Subcutaneous abdominal adipose tissue (tissue), 5 donors: ENCODE measurements at regions not wholly inside any gene's neighbourhood (a gene's known extent, or its start where the extent isn't known, plus 50 kb on each side); places are given as distances from the start of the nearest gene placed in this dataset.
"Not testable (repeated sequence)": the region's sequence is repeated elsewhere in the genome, so short reads cannot be mapped to it uniquely, and the experiment has no call there.

ENCODE experiments used
- H3K27ac ChIP-seq: one replicate; pipeline ENCODE4 v1.7.0; 2013; ENCODE audit warnings: low read depth, mild to moderate bottlenecking, inconsistent platforms, low read length, moderate library complexity
- H3K27me3 ChIP-seq, 5 donors: one replicate each; pipeline ENCODE4 v1.7.0; 2013; ENCODE audit warnings: low read length in 5 of 5, inconsistent platforms in 1 of 5; ENCODE audit not compliant: control insufficient read depth in 5 of 5, insufficient read depth in 4 of 5
- H3K36me3 ChIP-seq, 5 donors: one replicate each; pipeline ENCODE4 v1.7.0; 2013; ENCODE audit warnings: low read length in 5 of 5; ENCODE audit not compliant: control insufficient read depth in 5 of 5, insufficient read depth in 5 of 5
- H3K4me1 ChIP-seq, 5 donors: one replicate each; pipeline ENCODE4 v1.7.0; 2013; ENCODE audit warnings: low read length in 5 of 5, mild to moderate bottlenecking in 3 of 5, moderate library complexity in 1 of 5; ENCODE audit not compliant: control insufficient read depth in 5 of 5, insufficient read depth in 5 of 5
- H3K4me3 ChIP-seq, 5 donors: one replicate each; pipeline ENCODE4 v1.7.0; 2013; ENCODE audit warnings: low read length in 5 of 5, low read depth in 1 of 5
- H3K9ac ChIP-seq, 5 donors: one replicate each; pipeline ENCODE4 v1.7.0; 2013; ENCODE audit warnings: low read length in 5 of 5, mild to moderate bottlenecking in 4 of 5, moderate library complexity in 3 of 5
- H3K9me3 ChIP-seq, 5 donors: one replicate each; pipeline ENCODE4 v1.7.0; 2013; ENCODE audit warnings: low read length in 5 of 5; ENCODE audit not compliant: control insufficient read depth in 5 of 5
- donor health status: healthy.
- donor health status: healthy.
- donor health status: healthy.
- donor health status: healthy.
- donor health status: healthy.

DNA sequence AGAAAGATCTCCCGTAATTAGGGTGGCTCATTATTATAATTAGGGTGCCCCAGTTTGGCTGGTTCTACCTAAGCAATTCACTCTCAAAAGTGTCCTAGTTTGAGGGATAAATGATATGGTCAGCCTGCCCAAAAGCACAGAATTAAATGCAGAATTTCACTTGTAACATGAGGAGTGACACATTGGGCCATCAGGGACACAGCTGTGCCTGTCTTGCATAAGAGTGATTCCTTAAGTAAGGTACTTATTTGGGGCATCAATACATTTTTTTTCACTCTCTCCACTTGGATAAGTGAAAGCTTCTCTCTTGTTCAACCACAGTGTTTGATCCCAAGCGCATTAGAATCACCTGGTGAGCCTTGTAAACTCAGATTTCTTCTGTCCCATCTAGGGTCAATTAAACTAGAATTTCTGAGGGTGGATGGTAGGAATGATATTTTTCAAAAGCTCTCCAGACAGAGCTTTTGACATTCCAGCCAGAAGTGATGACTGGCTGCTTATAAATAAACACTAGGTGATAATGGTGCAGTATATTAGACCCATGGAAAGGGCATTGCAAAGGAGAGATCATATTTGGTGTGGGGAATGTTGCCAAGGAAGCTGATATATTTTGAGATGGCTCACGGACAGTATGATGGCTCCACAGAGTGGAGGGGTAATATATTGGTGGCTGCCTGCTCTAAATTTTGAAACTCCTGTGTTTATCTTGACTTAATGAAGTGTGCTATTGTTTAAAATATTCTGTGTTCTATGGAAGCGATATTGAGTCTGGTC lies 458.1 kb upstream of the RASGRP1 start:
- H3K9me3 ChIP-seq = no peaks in the 10 kb centered on the region
- H3K27me3 ChIP-seq = no peaks in the 10 kb centered on the region
- no peak overlapping the region for H3K9ac ChIP-seq
- peaks cover 0 to under 1% (median 0%) of the 10 kb centered on the region in 5 donors for H3K4me1 ChIP-seq
- no peak overlapping the region for H3K27ac ChIP-seq
- H3K36me3 ChIP-seq = no peaks in the 10 kb centered on the region
- H3K4me3 ChIP-seq = no peak overlapping the region

DNA sequence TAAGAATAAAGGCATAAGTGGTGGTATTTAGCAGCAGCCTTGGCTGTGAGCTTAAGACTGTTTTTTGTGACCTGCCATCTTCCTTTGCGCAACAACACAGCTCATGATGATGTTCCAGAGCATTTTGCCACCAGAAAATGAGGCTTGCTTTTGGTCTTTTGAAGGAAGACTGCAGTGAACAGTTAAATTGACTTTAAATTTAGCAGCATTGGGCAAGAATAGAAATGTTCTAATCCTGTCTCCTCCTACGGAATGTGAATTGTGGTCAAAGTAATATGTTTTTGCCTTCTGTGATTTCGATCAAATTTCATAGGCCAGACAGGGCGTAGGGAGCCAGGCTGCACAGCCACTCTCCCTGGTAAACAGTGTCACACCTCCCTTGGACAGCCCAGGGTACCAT lies 460.7 kb upstream of the RASGRP1 start:
- Histone ChIP-seq H3K36me3 (no peaks in the 10 kb centered on the region), H3K27me3 (no peaks in the 10 kb centered on the region), H3K27ac (no peak overlapping the region), H3K9me3 (no peaks in the 10 kb centered on the region), H3K9ac (no peak overlapping the region), H3K4me3 (no peak overlapping the region), H3K4me1 (peaks cover 0 to 2% (median 0%) of the 10 kb centered on the region in 5 donors)

DNA sequence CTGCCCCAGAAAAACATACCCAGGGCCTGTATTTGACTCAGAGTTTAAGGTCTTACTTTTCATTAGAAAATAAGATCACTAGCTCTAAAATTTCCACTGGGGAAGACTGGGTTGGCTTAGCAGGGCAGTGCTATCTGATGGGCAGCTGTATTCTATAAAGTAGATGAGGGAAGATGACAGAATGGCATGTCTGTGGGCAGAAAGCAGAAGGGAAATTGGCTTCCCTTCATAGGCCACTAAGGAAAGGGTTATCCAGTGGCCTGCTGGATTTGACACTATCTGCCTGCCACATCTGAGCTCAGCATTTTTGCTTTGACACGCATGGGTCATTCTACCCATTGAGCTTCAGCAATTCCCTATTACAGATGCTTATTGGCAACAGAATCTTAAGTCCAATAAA lies 461.3 kb upstream of the RASGRP1 start:
- H3K9ac ChIP-seq = no peak overlapping the region
- H3K4me3 ChIP-seq = no peak overlapping the region
- peaks cover 0 to 2% (median 0%) of the 10 kb centered on the region in 5 donors for H3K4me1 ChIP-seq
- H3K27me3 ChIP-seq = no peaks in the 10 kb centered on the region
- no peak overlapping the region for H3K27ac ChIP-seq
- H3K36me3 ChIP-seq = no peaks in the 10 kb centered on the region
- no peaks in the 10 kb centered on the region for H3K9me3 ChIP-seq

DNA sequence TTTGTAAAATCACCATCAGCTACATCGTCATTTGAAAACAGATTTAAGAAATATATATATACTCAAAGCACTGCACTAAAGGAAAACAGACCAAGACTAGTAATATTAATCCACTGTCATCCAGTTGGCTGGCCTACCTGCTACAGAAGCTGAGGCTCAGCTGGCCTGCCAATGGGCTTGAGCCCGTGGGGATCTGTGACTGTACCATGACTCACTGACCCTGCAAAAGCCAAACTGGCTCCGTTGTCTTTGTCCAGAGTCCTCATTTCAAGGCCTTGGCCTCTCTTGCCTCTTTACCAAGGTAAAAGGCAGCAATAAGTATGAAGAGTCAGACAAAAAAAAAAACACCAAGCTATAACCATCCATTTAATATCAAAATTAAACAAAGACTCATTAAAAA lies 463.5 kb upstream of the RASGRP1 start:
- Histone ChIP-seq H3K4me3 (no peak overlapping the region), H3K4me1 (peaks cover 0 to 2% (median 0%) of the 10 kb centered on the region in 5 donors), H3K27me3 (no peaks in the 10 kb centered on the region), H3K36me3 (no peaks in the 10 kb centered on the region), H3K9me3 (no peaks in the 10 kb centered on the region), H3K27ac (no peak overlapping the region), H3K9ac (no peak overlapping the region)

DNA sequence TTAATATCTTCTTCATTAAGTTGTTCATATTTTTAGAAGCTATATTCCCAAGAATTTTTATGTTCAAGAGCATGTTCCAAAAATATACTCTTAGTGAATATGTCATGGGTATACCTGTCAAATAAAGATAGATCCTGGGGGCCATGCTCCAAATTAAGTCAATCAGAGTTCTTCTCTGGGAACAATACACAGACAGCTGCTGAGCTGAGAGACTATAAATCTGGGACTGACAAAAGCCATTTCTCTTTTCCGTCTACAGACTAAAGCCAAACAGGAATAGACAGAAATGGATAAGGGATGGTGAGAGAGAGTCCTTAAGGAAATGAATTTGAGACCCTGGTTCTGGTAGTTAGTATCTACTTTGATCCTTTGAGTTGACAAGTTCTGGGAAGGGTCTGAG lies 465.1 kb upstream of the RASGRP1 start:
- Histone ChIP-seq H3K27ac (no peak overlapping the region), H3K4me1 (peaks cover 0 to 2% (median 0%) of the 10 kb centered on the region in 5 donors), H3K4me3 (no peak overlapping the region), H3K9ac (no peak overlapping the region), H3K9me3 (no peaks in the 10 kb centered on the region), H3K36me3 (no peaks in the 10 kb centered on the region), H3K27me3 (no peaks in the 10 kb centered on the region)

DNA sequence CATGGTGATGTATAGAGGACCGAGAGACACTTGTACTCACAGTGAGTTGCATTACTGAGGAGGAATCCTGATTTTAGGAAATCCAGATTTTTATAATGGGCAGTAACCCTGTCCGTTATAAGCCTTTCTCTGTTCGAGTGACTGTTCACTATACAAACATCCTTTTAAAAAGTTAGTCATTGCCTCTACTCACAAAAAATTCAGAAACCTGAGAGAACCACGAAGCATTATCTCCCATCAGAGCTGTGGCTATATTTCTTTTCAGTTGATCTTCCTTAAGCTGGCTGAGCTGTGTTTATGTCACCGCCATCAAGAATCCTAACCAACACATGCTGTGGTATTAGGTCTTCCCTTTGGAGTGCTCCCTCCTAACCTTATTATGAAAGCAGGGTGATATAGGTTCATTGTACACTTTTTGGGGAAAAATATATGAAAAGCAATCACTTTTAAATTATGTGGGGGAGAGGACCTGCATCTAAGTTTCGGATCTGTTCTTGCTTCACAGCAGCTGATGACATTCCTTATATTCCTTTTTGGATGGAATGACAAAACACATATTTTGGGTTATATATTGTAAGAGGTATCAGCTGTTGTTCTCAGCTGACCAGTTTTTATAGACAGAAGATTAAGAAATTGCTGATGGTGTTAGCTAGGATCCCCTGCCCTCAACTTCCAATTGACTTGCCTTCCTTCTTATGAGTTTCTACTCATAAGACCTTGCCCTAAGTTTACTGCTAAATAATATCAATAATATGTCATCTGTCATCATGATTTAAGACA lies 465.9 kb upstream of the RASGRP1 start:
- Histone ChIP-seq H3K4me1 (peaks cover 0 to 2% (median 0%) of the 10 kb centered on the region in 5 donors), H3K27me3 (no peaks in the 10 kb centered on the region), H3K27ac (no peak overlapping the region), H3K4me3 (no peak overlapping the region), H3K9me3 (no peaks in the 10 kb centered on the region), H3K9ac (no peak overlapping the region), H3K36me3 (no peaks in the 10 kb centered on the region)

DNA sequence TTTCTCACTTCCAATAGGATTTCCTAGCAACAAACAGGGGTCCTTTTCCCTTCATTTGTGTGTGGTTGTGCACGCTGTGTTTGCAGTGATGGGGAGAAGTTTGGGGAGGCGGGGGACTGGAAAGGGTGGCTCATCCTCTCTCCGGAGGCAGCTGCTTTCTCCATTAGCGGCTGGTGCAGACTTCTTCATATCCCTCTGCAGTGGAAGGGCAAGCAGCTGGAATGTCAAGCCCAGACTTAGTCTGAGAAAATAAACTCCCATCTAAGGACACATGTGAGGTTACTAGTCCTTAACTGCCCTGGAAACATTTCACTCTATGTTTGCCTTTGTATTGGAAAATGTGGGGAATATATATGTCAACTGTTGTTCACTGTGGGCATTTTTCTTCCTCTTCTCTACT lies 467.0 kb upstream of the RASGRP1 start:
- H3K27me3 ChIP-seq = no peaks in the 10 kb centered on the region
- H3K4me1 ChIP-seq = peaks cover 0 to 2% (median 0%) of the 10 kb centered on the region in 5 donors
- H3K9me3 ChIP-seq = no peaks in the 10 kb centered on the region
- H3K27ac ChIP-seq = no peak overlapping the region
- H3K9ac ChIP-seq = no peak overlapping the region
- no peaks in the 10 kb centered on the region for H3K36me3 ChIP-seq
- no peak overlapping the region for H3K4me3 ChIP-seq

DNA sequence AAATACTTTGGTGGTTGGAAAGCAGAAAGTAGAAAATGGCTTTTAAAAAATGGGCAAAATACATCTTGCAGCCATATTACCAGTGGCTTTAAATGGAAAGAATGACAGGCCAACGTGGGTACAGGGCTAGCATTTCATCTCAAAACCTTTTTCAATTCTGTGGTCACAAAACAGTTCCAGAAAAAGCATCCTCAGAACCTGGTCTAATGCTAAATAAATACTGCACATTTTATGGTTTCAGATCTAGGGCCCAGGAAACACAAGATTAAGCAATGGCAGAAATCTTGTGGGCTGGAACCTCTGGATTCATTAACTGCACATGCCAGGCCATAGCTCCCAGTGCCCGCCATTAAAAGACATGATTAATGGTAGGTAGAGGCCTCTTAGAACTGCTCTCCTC lies 470.2 kb upstream of the RASGRP1 start:
- Histone ChIP-seq H3K9me3 (peaks cover 0 to 4% (median 0%) of the 10 kb centered on the region in 5 donors), H3K4me3 (no peak overlapping the region), H3K9ac (no peak overlapping the region), H3K27ac (no peak overlapping the region), H3K27me3 (no peaks in the 10 kb centered on the region), H3K4me1 (no peaks in the 10 kb centered on the region), H3K36me3 (no peaks in the 10 kb centered on the region)

DNA sequence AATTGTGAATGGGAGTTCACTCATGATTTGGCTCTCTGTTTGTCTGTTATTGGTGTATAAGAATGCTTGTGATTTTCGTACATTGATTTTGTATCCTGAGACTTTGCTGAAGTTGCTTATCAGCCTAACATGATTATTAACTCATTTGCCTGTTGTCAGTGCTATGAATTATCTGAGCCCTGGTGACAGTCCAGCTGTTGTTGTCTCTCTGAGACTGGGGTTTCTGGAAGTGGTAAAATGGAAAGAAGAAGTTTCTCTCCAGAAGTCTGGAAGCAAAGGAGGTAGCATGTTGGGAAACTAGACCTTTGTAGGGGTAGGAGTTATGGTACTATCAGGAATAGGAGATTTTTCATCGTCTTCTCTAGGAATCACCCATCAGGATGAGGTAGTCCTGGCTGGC lies 473.0 kb upstream of the RASGRP1 start:
- not testable (repeated sequence) for H3K4me3 ChIP-seq, H3K9me3 ChIP-seq, H3K4me1 ChIP-seq, H3K27ac ChIP-seq, H3K27me3 ChIP-seq, H3K36me3 ChIP-seq, H3K9ac ChIP-seq

DNA sequence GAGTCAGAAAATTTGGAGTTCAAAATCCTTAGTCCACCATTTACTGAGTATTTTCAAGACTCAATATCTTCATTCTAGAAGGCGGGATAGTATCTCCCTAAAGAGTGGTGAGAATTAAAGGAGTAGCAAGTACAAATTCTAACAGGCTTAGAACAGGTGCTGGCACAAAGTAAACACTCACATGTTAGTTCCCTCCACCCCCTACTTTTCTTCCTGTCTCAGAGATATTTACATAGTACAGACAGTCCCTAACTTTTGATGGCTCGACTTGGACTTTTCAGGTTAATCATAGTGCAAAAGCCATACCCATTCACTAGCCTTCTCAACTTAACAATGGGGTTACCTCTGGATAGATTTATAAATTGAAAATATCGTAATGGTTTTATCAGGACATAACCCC lies 476.2 kb upstream of the RASGRP1 start:
- no peaks in the 10 kb centered on the region for H3K36me3 ChIP-seq
- H3K9me3 ChIP-seq = peaks cover 0 to 4% (median 0%) of the 10 kb centered on the region in 5 donors
- no peak overlapping the region for H3K4me3 ChIP-seq
- no peak overlapping the region for H3K9ac ChIP-seq
- H3K27ac ChIP-seq = no peak overlapping the region
- H3K4me1 ChIP-seq = no peaks in the 10 kb centered on the region
- no peaks in the 10 kb centered on the region for H3K27me3 ChIP-seq
